SK-N-SH (cell line): ENCODE measurements at regions not wholly inside any gene's neighbourhood (a gene's known extent, or its start where the extent isn't known, plus 50 kb on each side); places are given as distances from the start of the nearest gene placed in this dataset.
"Not testable (repeated sequence)": the region's sequence is repeated elsewhere in the genome, so short reads cannot be mapped to it uniquely, and the experiment has no call there.

Source experiments
- CTCF ChIA-PET: fragments of 300-600, 350-600 bp; formaldehyde crosslinking; extraction: SDS; loops from one replicate; lab custom pipeline; 2021; lab: Yijun Ruan, JAX
- POLR2A ChIA-PET: fragments of 350-600 bp; sonication (Branson Sonifier 250); formaldehyde crosslinking; extraction: SDS; loops from one replicate; lab custom pipeline; 2020; ENCODE audit warnings: antibody characterized with exemption, inconsistent platforms; lab: Yijun Ruan, JAX
- DNase-seq: peaks from one replicate; pipeline ENCODE4 v3.0.0; 2012
- H2AFZ ChIP-seq: fragments of 200-600 bp; sonication (generic); 2 replicates; pipeline ENCODE4 v1.8.1; 2016; ENCODE audit warnings: antibody characterized with exemption, mild to moderate bottlenecking, low read depth
- H3F3A ChIP-seq: fragments of 200-600 bp; sonication (generic); replicated peaks from 2 replicates; pipeline ENCODE3; 2016; ENCODE audit warnings: antibody characterized with exemption, mild to moderate bottlenecking; ENCODE audit not compliant: insufficient read depth
- H3K27ac ChIP-seq, 2 experiments: fragments of 200-500 bp in 1 of 2; fragments of 200-600 bp in 1 of 2; sonication (Bioruptor generic) in 1 of 2; sonication (generic), shearing (Covaris generic) in 1 of 2; 2 replicates each; pipeline versions ENCODE4 v1.5.1 to v1.6.1; 2014 to 2016; ENCODE audit warnings: low read depth in 2 of 2, inconsistent platforms in 1 of 2, low read length in 1 of 2, mild to moderate bottlenecking in 1 of 2, mixed read lengths in 1 of 2
- H3K27me3 ChIP-seq: fragments of 200-600 bp; sonication (generic), shearing (Covaris generic); 2 replicates; pipeline ENCODE4 v1.6.1; 2016; ENCODE audit warnings: mixed run types; ENCODE audit not compliant: insufficient read depth
- H3K36me3 ChIP-seq, 2 experiments: fragments of 200-500 bp in 1 of 2; fragments of 200-600 bp in 1 of 2; sonication (Bioruptor generic) in 1 of 2; sonication (generic) in 1 of 2; replicated peaks in 1 of 2; 2 replicates each; pipeline versions ENCODE3 to v1.5.1; 2014 to 2016; ENCODE audit warnings: low read length in 1 of 2, mild to moderate bottlenecking in 1 of 2; ENCODE audit not compliant: insufficient read depth in 2 of 2, control insufficient read depth in 1 of 2
- H3K4me1 ChIP-seq, 2 experiments: fragments of 200-500 bp in 1 of 2; fragments of 200-600 bp in 1 of 2; sonication (Bioruptor generic) in 1 of 2; sonication (generic), shearing (Covaris generic) in 1 of 2; 2 replicates each; pipeline versions ENCODE4 v1.5.1 to v1.6.1; 2014 to 2016; ENCODE audit warnings: low read depth in 1 of 2, low read length in 1 of 2, mixed run types in 1 of 2; ENCODE audit not compliant: insufficient read depth in 2 of 2, control insufficient read depth in 1 of 2
- H3K4me2 ChIP-seq: fragments of 200-600 bp; sonication (generic), shearing (Covaris generic); 2 replicates; pipeline ENCODE4 v1.6.1; 2017; ENCODE audit warnings: mixed run types
- H3K4me3 ChIP-seq, 2 experiments: fragments of 200-500 bp in 1 of 2; fragments of 200-600 bp in 1 of 2; sonication (Bioruptor generic) in 1 of 2; sonication (generic), shearing (Covaris generic) in 1 of 2; 2 replicates each; pipeline versions ENCODE4 v1.5.1 to v1.8.1; 2014 to 2016; ENCODE audit warnings: low read depth in 2 of 2, inconsistent platforms in 1 of 2, low read length in 1 of 2, mild to moderate bottlenecking in 1 of 2, mixed read lengths in 1 of 2, moderate library complexity in 1 of 2
- H3K79me2 ChIP-seq: fragments of 200-600 bp; sonication (generic); 2 replicates; pipeline ENCODE4 v1.8.1; 2017; ENCODE audit warnings: mild to moderate bottlenecking; ENCODE audit not compliant: insufficient read depth
- H3K9ac ChIP-seq: fragments of 200-600 bp; sonication (generic); 2 replicates; pipeline ENCODE4 v1.6.1; 2017; ENCODE audit warnings: mixed run types
- H3K9me2 ChIP-seq: fragments of 200-600 bp; sonication (generic); 2 replicates; pipeline ENCODE4 v1.6.1; 2017; ENCODE audit warnings: mixed run types
- H3K9me3 ChIP-seq: fragments of 200-600 bp; sonication (generic); 2 replicates; pipeline ENCODE4 v1.6.1; 2017; ENCODE audit warnings: mixed run types, mild to moderate bottlenecking, moderate library complexity
- H4K20me1 ChIP-seq: fragments of 200-600 bp; sonication (generic); 2 replicates; pipeline ENCODE4 v1.6.1; 2017; ENCODE audit warnings: mild to moderate bottlenecking, mixed run types; ENCODE audit not compliant: insufficient read depth
- CHD2 ChIP-seq: fragments of 150-350 bp; IDR thresholded peaks from 2 replicates; pipeline ENCODE4 v1.6.1; 2018; ENCODE audit warnings: low read length; ENCODE audit not compliant: partially characterized antibody
- EZH2phosphoT487 ChIP-seq: fragments of 200-600 bp; sonication (generic); IDR thresholded peaks from 2 replicates; pipeline ENCODE4 v1.6.1; 2017; ENCODE audit warnings: low read depth, mixed run types, mild to moderate bottlenecking, antibody characterized with exemption, moderate library complexity, borderline replicate concordance
- GABPA ChIP-seq: IDR thresholded peaks from 2 replicates; pipeline ENCODE4 v1.4.0; 2012; ENCODE audit warnings: low read depth, mild to moderate bottlenecking
- JUND ChIP-seq: IDR thresholded peaks from 2 replicates; pipeline ENCODE4 v1.4.0; 2012
- MEF2A ChIP-seq: IDR thresholded peaks from 2 replicates; pipeline ENCODE4 v1.4.0; 2012; ENCODE audit warnings: low read depth, borderline replicate concordance
- MXI1 ChIP-seq: IDR thresholded peaks from 2 replicates; pipeline ENCODE4 v1.6.1; 2012; ENCODE audit warnings: mild to moderate bottlenecking, low read depth, low read length, improper control_type of control experiment
- NFIC ChIP-seq: IDR thresholded peaks from 2 replicates; pipeline ENCODE4 v1.4.0; 2012; ENCODE audit warnings: borderline replicate concordance
- NRF1 ChIP-seq: IDR thresholded peaks from 2 replicates; pipeline ENCODE4 v1.6.1; 2012; ENCODE audit warnings: low read depth, mild to moderate bottlenecking, low read length
- POLR2AphosphoS5 ChIP-seq: IDR thresholded peaks from 2 replicates; pipeline ENCODE4 v1.6.1; 2012; ENCODE audit warnings: low read depth, low read length
- RAD21 ChIP-seq: IDR thresholded peaks from 2 replicates; pipeline ENCODE4 v1.6.1; 2012; ENCODE audit warnings: mild to moderate bottlenecking, low read length
- RCOR1 ChIP-seq: fragments of 150-350 bp; IDR thresholded peaks from 2 replicates; pipeline ENCODE4 v1.6.1; 2017; ENCODE audit warnings: antibody characterized with exemption, low read length
- RXRA ChIP-seq: IDR thresholded peaks from 2 replicates; pipeline ENCODE4 v1.4.0; 2012; ENCODE audit warnings: low read depth, mild to moderate bottlenecking, borderline replicate concordance
- SIN3A ChIP-seq: IDR thresholded peaks from 2 replicates; pipeline ENCODE4 v1.6.1; 2012; ENCODE audit warnings: low read depth, mild to moderate bottlenecking, low read length, moderate library complexity, borderline replicate concordance
- SMC3 ChIP-seq: IDR thresholded peaks from 2 replicates; pipeline ENCODE4 v1.6.1; 2012; ENCODE audit warnings: low read depth, low read length, improper control_type of control experiment
- YY1 ChIP-seq: IDR thresholded peaks from 2 replicates; pipeline ENCODE4 v1.4.0; 2012; ENCODE audit warnings: low read depth, mild to moderate bottlenecking
- WGBS: methylation state at CpG from one replicate; pipeline ENCODE4 v1.1.6; 2017; ENCODE audit warnings: low lambda C conversion rate; 5-methylcytosine and 5-hydroxymethylcytosine counted together
- TF ChIP-seq, protein P1 (sequence below): fragments of 200-600 bp; sonication (generic); IDR thresholded peaks from 2 replicates; pipeline ENCODE4 v1.6.1; 2017; ENCODE audit warnings: antibody characterized with exemption, mild to moderate bottlenecking, moderate library complexity
- TF ChIP-seq, protein P2 (sequence below): IDR thresholded peaks from 2 replicates; pipeline ENCODE4 v1.6.1; 2012; ENCODE audit warnings: mild to moderate bottlenecking, low read depth, low read length, moderate library complexity
- TF ChIP-seq, protein P3 (sequence below): IDR thresholded peaks from 2 replicates; pipeline ENCODE4 v1.4.0; 2012; ENCODE audit warnings: low read depth
- TF ChIP-seq, protein P4 (sequence below): IDR thresholded peaks from 2 replicates; pipeline ENCODE4 v1.4.0; 2012; ENCODE audit warnings: low read depth, borderline replicate concordance
- TF ChIP-seq, protein P5 (sequence below): IDR thresholded peaks from 2 replicates; pipeline ENCODE4 v1.4.0; 2012; ENCODE audit warnings: low read depth, borderline replicate concordance

GRCh38 chr4:151548708-151549107 is 139.7 kb downstream of the FHIP1A start:
- ChIA-PET POLR2A (no interaction called here), CTCF (no interaction called here)
- no peaks in the 10 kb centered on the region; a peak in 2 of 4 replicates for H3K4me1 ChIP-seq
- no peaks in the 10 kb centered on the region for H3K79me2 ChIP-seq
- no peak for TF ChIP-seq EZH2phosphoT487
- TF ChIP-seq, protein P1, sequence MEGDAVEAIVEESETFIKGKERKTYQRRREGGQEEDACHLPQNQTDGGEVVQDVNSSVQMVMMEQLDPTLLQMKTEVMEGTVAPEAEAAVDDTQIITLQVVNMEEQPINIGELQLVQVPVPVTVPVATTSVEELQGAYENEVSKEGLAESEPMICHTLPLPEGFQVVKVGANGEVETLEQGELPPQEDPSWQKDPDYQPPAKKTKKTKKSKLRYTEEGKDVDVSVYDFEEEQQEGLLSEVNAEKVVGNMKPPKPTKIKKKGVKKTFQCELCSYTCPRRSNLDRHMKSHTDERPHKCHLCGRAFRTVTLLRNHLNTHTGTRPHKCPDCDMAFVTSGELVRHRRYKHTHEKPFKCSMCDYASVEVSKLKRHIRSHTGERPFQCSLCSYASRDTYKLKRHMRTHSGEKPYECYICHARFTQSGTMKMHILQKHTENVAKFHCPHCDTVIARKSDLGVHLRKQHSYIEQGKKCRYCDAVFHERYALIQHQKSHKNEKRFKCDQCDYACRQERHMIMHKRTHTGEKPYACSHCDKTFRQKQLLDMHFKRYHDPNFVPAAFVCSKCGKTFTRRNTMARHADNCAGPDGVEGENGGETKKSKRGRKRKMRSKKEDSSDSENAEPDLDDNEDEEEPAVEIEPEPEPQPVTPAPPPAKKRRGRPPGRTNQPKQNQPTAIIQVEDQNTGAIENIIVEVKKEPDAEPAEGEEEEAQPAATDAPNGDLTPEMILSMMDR: no peak
- no peak for TF ChIP-seq RXRA
- TF ChIP-seq MEF2A: no peak
- no peak for TF ChIP-seq GABPA
- TF ChIP-seq, protein P2, sequence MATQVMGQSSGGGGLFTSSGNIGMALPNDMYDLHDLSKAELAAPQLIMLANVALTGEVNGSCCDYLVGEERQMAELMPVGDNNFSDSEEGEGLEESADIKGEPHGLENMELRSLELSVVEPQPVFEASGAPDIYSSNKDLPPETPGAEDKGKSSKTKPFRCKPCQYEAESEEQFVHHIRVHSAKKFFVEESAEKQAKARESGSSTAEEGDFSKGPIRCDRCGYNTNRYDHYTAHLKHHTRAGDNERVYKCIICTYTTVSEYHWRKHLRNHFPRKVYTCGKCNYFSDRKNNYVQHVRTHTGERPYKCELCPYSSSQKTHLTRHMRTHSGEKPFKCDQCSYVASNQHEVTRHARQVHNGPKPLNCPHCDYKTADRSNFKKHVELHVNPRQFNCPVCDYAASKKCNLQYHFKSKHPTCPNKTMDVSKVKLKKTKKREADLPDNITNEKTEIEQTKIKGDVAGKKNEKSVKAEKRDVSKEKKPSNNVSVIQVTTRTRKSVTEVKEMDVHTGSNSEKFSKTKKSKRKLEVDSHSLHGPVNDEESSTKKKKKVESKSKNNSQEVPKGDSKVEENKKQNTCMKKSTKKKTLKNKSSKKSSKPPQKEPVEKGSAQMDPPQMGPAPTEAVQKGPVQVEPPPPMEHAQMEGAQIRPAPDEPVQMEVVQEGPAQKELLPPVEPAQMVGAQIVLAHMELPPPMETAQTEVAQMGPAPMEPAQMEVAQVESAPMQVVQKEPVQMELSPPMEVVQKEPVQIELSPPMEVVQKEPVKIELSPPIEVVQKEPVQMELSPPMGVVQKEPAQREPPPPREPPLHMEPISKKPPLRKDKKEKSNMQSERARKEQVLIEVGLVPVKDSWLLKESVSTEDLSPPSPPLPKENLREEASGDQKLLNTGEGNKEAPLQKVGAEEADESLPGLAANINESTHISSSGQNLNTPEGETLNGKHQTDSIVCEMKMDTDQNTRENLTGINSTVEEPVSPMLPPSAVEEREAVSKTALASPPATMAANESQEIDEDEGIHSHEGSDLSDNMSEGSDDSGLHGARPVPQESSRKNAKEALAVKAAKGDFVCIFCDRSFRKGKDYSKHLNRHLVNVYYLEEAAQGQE: no peak
- no peak for TF ChIP-seq NFIC
- no peak for TF ChIP-seq POLR2AphosphoS5
- TF ChIP-seq NRF1: no peak
- TF ChIP-seq, protein P3, sequence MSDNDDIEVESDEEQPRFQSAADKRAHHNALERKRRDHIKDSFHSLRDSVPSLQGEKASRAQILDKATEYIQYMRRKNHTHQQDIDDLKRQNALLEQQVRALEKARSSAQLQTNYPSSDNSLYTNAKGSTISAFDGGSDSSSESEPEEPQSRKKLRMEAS: no peak
- TF ChIP-seq JUND: no peak
- TF ChIP-seq, protein P4, sequence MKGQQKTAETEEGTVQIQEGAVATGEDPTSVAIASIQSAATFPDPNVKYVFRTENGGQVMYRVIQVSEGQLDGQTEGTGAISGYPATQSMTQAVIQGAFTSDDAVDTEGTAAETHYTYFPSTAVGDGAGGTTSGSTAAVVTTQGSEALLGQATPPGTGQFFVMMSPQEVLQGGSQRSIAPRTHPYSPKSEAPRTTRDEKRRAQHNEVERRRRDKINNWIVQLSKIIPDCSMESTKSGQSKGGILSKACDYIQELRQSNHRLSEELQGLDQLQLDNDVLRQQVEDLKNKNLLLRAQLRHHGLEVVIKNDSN: no peak
- TF ChIP-seq RAD21: no peak
- TF ChIP-seq CHD2: no peak
- no peak for TF ChIP-seq MXI1
- TF ChIP-seq YY1: no peak
- TF ChIP-seq RCOR1: no peak
- no peak for TF ChIP-seq SIN3A
- TF ChIP-seq SMC3: no peak
- TF ChIP-seq, protein P5, sequence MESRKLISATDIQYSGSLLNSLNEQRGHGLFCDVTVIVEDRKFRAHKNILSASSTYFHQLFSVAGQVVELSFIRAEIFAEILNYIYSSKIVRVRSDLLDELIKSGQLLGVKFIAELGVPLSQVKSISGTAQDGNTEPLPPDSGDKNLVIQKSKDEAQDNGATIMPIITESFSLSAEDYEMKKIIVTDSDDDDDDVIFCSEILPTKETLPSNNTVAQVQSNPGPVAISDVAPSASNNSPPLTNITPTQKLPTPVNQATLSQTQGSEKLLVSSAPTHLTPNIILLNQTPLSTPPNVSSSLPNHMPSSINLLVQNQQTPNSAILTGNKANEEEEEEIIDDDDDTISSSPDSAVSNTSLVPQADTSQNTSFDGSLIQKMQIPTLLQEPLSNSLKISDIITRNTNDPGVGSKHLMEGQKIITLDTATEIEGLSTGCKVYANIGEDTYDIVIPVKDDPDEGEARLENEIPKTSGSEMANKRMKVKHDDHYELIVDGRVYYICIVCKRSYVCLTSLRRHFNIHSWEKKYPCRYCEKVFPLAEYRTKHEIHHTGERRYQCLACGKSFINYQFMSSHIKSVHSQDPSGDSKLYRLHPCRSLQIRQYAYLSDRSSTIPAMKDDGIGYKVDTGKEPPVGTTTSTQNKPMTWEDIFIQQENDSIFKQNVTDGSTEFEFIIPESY: no peak
- no peak overlapping the region for H3K4me2 ChIP-seq
- H3K4me3 ChIP-seq: no peak overlapping the region
- no peaks in the 10 kb centered on the region for H3K9me2 ChIP-seq
- H3F3A ChIP-seq: no peaks in the 10 kb centered on the region
- no peaks in the 10 kb centered on the region for H4K20me1 ChIP-seq
- H2AFZ ChIP-seq: no peak overlapping the region
- peaks cover 7% of the 10 kb centered on the region; the same call in 1 of the 2 replicates for H3K9me3 ChIP-seq
- H3K36me3 ChIP-seq: no peaks in the 10 kb centered on the region
- DNase-seq: no peak
- H3K9ac ChIP-seq: no peak overlapping the region
- WGBS: 82% methylated on average over 8 of the region's 8 CpGs
- no peak overlapping the region for H3K27ac ChIP-seq
- no peaks in the 10 kb centered on the region for H3K27me3 ChIP-seq

DNA sequence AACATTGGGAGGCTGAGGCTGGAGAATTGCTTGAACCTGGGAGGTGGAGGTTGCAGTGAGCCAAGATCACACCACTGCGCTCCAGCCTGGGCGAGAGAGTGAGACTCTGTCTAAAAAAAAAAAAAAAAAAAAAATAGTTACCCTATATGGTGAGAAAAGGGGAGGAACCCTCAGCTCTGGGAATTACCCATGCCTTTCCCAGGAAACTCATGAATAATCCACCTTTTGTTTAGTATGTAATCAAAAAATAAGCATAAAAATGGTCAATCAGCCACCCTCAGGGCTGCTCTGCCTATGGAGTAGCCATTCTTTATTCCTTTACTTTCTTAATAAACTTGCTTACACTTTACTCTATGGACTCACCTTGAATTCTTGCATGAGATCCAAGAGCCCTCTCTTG is 140.4 kb downstream of the FHIP1A start:
- H3K79me2 ChIP-seq, H3K9me3 ChIP-seq, H3K9me2 ChIP-seq, H3K4me2 ChIP-seq, H3K9ac ChIP-seq, CTCF ChIA-PET, H3K27me3 ChIP-seq, H3F3A ChIP-seq, H3K4me3 ChIP-seq, H3K27ac ChIP-seq, POLR2A ChIA-PET, H2AFZ ChIP-seq, H3K4me1 ChIP-seq, DNase-seq, H3K36me3 ChIP-seq, H4K20me1 ChIP-seq: not testable (repeated sequence)
- WGBS: 91% methylated on average over 2 of the region's 2 CpGs
